Stimulated activated CD8-positive, alpha-beta memory T cell treated with anti-CD3 and anti-CD28 coated beads, Interleukin-4, amount 100 ng/mL, for 4 hours (primary cell): ENCODE measurements at regions not wholly inside any gene's neighbourhood (a gene's known extent, or its start where the extent isn't known, plus 50 kb on each side); places are given as distances from the start of the nearest gene placed in this dataset.

Source experiments
- DNase-seq, 2 donors: peaks; one replicate each; pipeline ENCODE4 v3.0.0-alpha.2; 2020; ENCODE audit warnings: low read depth in 2 of 2, low spot score in 1 of 2

- DNase-seq = no peak
Observed at GRCh38 chr5:56434986-56435385, 201.9 kb upstream of the ANKRD55 start.

DNA sequence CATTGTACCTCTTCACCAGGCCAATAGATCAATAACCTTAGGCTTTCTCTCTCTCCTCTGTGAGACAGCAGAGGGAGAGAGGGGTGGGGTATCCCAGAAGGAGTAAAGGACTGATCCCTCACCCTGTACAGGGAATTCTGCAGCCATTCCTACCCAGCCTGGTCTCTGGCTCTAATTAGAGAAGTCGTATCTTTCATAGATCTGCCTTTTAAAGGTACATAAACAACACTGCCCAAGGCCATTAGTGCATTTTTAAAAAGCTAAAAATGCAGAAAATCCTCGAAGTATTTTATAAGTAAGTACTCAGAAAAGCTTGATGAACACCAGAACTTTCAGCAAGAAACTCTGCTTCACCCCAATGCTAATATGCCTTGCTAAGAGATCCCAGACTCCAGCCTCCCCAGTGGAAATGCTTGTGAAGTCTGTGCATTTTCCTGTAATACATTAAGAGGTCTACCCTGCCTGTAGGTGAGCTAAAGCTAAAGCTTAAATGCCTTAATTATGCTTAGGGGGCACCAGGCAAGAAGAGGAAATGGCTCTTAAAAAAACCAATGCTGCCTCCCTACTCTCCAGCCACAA is 200.0 kb upstream of the ANKRD55 start:
- DNase-seq = no peak

GRCh38 chr5:56432321-56432720 is 199.2 kb upstream of the ANKRD55 start:
- no peak for DNase-seq

DNA sequence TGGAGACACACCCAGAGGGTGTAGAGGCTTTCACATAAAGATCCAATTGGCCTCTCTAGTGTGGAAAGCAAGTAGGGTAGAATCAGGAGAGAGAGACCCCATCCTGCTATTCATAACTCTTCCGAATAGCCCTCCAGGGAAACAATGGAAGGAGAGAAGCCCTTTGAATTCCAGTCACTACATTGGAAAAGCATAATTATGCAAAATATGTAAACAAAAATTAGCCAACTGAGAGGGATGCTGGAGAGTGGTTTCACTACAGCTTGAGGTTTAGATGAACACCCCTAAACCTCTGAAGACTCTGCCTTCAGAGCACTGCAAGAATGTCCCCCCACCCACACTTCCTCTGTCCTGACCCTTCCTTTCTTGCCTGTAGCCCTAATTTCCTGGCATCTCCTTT is 197.3 kb upstream of the ANKRD55 start:
- no peak for DNase-seq

DNA sequence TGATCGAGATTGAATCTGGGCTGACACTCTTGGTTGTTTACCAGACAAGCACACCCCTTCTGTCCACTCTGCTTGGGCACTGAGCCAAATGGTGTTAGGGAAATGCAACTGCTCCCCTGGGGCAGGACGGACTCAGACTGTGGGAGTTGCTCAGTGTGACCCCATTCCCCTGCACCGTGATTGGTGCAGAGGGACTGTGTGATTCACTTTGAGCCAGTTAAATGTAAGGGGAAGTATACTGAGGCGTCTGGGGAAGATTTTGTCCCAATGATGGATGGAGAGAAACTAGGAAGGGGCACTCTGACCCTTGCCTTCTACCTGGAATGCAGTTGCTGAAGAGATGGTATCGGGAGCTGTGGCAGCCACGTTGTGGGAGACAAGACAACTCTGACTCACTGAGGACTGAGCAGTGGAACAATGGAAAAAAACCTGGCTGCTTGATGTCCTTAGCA is 196.0 kb upstream of the ANKRD55 start:
- no peak for DNase-seq

- DNase-seq = no peak
Observed at GRCh38 chr5:56426693-56427092, 193.6 kb upstream of the ANKRD55 start.

- no peak for DNase-seq
Observed at GRCh38 chr5:56422076-56422762, 189.1 kb upstream of the ANKRD55 start.

DNA sequence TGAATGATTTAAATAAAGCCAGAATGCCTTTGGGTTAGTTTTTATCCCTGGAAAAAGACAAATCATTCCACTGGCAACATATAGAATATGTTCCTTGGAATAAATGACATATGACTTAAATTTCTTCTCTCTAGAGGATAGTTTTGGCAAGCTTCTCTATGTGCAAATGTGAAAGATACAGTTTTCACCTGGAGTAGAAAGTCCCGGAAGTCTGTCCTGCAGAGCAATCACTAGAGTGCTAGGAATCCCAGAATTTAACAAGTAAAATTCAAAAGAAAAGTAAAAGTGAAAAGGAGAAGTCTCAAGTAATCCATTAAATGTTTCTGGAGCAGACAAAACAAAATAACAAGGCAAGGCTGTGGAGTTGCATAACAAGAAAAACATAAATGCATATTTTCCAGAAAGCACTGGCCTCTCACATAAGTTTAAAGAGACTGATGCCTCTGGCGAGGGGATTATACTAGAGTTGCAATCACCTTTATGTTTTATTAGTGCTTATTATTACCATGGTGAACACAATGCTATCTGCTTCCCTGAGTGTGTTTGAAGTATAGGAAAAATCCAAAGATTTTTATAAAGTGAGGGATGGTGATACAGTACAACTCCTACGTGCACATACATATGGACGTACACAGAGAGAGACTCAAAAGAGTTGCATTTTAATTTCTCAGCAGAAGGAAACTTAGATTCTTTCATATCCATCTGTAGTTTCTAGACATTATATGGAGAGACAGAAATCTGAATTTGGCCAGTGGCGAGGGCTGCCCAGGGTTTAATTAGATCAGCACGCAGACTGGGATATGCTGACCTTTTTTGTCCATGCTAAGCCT is 188.3 kb upstream of the ANKRD55 start:
- DNase-seq = no peak

GRCh38 chr5:56420323-56420722 is 187.2 kb upstream of the ANKRD55 start:
- no peak for DNase-seq

GRCh38 chr5:56419667-56420066 is 186.5 kb upstream of the ANKRD55 start:
- DNase-seq = no peak

DNA sequence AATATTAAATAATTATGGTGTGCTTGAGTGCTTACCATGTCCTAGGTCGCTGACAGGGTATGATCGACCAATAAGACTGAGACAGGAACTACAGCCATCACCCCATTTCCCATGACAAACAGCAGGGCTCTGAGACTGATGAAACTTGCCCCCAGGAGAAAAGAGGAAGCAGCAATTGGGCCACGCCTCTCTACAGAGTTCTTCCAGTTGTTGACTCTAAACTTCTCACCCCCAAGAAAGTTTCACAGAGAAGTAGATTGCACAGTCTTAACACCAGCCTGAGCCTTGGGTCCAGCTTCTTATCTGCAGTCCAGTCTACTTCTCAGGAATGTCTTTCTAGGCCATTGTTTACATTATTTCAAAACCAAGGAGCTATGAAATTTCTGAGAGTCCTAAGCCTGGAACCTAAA is 182.2 kb upstream of the ANKRD55 start:
- DNase-seq = no peak

GRCh38 chr5:56414066-56414465 is 180.9 kb upstream of the ANKRD55 start:
- DNase-seq = no peak

DNA sequence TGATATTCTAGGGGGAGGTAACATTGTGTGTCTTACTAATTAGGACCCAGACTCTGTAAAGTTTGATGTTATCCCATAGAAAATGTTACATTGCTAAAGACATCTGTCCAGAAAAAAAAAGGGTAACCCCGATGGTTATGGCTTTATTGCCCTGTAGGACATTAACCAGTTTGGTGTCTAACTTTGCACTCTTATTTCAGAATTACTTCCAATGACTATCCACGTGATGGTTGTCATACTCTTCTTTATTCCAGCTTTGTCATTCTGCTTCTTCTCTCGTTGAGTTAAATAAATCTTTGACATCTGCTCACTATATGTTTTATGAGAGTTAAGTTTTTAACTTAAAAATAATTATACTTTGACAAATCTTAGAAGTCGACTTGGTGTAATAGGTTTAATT is 180.4 kb upstream of the ANKRD55 start:
- no peak for DNase-seq

DNA sequence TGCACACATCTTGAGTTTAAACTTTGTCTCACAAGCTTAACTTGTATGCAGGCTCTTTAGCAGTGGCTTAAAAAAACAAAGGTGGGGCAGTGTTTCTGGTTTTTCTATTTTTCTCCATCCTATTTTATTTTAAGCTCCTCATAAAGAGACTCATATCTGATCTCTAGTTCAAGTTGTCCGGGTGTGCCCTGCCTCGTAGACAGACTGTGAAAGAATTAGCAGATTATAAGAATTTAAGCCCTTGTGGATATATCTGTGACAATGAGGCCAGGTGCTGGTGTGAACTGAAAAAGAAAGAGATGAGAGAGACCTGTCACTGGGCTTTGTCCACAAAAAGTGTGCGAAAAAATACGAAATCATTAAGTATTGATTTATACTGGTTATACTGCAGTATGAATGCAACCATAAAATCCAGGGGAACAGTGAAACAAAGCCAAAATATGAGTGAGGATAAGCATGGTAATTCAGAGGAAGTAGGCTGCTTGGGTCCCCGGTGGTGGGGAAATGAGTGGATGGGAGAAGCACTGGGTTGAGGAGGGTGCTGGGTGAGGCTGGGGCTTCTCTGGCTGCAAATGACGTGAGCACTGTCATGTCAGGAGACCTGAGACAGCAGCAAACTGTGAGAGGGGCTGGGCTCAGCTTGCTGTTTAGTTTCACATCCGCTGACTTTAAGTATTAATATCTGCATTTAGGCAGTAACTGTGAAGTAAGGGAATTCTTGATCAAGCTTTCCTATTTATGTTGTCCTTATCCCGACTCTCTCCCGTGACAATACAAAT is 179.7 kb upstream of the ANKRD55 start:
- no peak for DNase-seq

GRCh38 chr5:56410696-56411095 is 177.6 kb upstream of the ANKRD55 start:
- no peak for DNase-seq

GRCh38 chr5:56409331-56410190 is 176.4 kb upstream of the ANKRD55 start:
- no peak for DNase-seq

- DNase-seq = no peak
Observed at GRCh38 chr5:56406838-56407237, 173.7 kb upstream of the ANKRD55 start.

GRCh38 chr5:56406221-56406620 is 173.1 kb upstream of the ANKRD55 start:
- DNase-seq = no peak

DNA sequence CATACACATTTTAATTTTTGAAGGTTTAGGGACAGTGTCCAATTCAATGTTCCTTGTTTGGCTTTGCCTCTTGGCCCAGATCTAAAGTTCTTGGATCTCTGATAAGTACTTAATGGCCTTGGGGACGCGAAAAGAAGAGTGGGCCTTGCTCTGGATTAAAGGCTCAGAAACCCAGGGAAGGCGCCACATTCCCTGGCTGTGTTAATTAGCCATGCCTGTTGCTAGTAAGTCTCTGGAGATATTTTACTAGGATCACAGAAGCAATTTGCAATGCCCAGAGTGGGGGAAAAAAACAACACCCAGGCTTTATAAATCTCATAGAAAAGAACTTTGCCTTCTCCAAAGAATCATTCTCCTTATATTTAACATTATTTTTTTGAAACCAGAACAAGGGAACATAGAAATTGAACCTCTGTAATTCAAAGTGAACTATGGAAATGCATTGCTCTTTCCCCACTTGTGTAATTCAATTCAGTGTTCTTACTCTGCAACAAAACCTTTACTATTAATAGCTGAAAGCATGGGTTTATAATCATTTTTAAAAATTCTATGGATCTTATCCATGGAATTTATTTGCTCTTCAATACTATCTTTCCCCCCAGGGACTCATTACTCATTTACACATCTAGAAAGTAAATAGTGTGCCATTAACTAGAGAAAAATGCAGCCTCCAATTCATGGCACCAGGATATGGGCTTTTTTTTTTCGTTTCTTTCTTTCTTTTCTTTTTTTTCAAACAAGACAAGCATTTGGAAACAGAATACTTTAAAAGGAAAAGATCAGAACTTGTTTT is 172.2 kb upstream of the ANKRD55 start:
- DNase-seq = no peak
